BJ (cell line): ENCODE measurements at regions not wholly inside any gene's neighbourhood (a gene's known extent, or its start where the extent isn't known, plus 50 kb on each side); places are given as distances from the start of the nearest gene placed in this dataset.

ENCODE experiments used
- CTCF ChIA-PET: fragments of 350-600 bp; formaldehyde crosslinking; extraction: SDS; loops from one replicate; lab custom pipeline; 2021; ENCODE audit warnings: antibody characterized with exemption, inconsistent platforms; lab: Yijun Ruan, JAX
- POLR2A ChIA-PET: fragments of 300-600 bp; sonication (Branson Sonifier 250); formaldehyde crosslinking; extraction: SDS; loops from one replicate; lab custom pipeline; 2021; ENCODE audit warnings: antibody characterized with exemption; lab: Charles Lee
- DNase-seq: peaks from one replicate; pipeline ENCODE4 v3.0.0-alpha.2; 2011; ENCODE audit warnings: low read depth
- H3K27me3 ChIP-seq: 2 replicates; pipeline ENCODE4 v1.6.0; 2011; ENCODE audit warnings: low read length; ENCODE audit not compliant: control insufficient read depth, insufficient read depth
- H3K36me3 ChIP-seq: 2 replicates; pipeline ENCODE4 v1.5.1; 2011; ENCODE audit warnings: low read length; ENCODE audit not compliant: control insufficient read depth, insufficient read depth
- H3K4me3 ChIP-seq: 2 replicates; pipeline ENCODE4 v1.5.1; 2011; ENCODE audit warnings: low read depth, mild to moderate bottlenecking, control low read depth, low read length
- TF ChIP-seq, protein P1 (sequence below): IDR thresholded peaks from 2 replicates; pipeline ENCODE4 v1.5.1; 2011; ENCODE audit warnings: low read depth, mild to moderate bottlenecking, control low read depth, inconsistent platforms, low read length, moderate library complexity; ENCODE audit not compliant: insufficient read depth

- H3K4me3 ChIP-seq: no peak overlapping the region
- H3K27me3 ChIP-seq: peaks cover 21% of the 10 kb centered on the region
- TF ChIP-seq, protein P1, sequence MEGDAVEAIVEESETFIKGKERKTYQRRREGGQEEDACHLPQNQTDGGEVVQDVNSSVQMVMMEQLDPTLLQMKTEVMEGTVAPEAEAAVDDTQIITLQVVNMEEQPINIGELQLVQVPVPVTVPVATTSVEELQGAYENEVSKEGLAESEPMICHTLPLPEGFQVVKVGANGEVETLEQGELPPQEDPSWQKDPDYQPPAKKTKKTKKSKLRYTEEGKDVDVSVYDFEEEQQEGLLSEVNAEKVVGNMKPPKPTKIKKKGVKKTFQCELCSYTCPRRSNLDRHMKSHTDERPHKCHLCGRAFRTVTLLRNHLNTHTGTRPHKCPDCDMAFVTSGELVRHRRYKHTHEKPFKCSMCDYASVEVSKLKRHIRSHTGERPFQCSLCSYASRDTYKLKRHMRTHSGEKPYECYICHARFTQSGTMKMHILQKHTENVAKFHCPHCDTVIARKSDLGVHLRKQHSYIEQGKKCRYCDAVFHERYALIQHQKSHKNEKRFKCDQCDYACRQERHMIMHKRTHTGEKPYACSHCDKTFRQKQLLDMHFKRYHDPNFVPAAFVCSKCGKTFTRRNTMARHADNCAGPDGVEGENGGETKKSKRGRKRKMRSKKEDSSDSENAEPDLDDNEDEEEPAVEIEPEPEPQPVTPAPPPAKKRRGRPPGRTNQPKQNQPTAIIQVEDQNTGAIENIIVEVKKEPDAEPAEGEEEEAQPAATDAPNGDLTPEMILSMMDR: no peak
- POLR2A ChIA-PET: no interaction called here
- CTCF ChIA-PET: no interaction called here
- DNase-seq: no peak
- H3K36me3 ChIP-seq: no peaks in the 10 kb centered on the region
Observed at GRCh38 chr12:116650585-116651087, 87.2 kb downstream of the SPRING1 start.

DNA sequence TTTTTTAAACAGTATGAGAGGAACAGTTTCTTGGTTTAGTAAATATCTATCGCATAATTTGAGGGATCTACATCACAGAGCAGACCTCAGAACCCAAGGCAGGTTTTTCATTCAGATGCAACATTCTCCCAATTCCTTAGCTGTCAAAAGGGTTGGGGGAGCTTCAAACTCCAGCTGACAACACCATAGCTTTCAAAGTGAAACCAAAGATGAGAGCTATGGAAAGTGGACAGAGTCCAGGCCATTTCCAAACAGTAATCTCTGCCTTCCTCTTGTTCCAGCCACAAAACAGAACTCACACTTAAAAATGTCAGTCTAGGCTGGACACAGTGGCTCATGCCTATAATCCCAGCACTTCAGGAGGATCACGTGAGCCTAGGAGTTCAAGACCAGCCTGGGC lies 87.8 kb downstream of the SPRING1 start:
- no peak for DNase-seq
- ChIA-PET POLR2A (no interaction called here), CTCF (no interaction called here)
- H3K4me3 ChIP-seq: no peak overlapping the region
- peaks cover 17% of the 10 kb centered on the region for H3K27me3 ChIP-seq
- TF ChIP-seq, protein P1: no peak
- H3K36me3 ChIP-seq: no peaks in the 10 kb centered on the region

- CTCF ChIA-PET: no interaction called here
- TF ChIP-seq, protein P1: no peak
- POLR2A ChIA-PET: no interaction called here
- H3K4me3 ChIP-seq: no peak overlapping the region
- H3K27me3 ChIP-seq: peaks cover 14% of the 10 kb centered on the region
- H3K36me3 ChIP-seq: no peaks in the 10 kb centered on the region
- no peak for DNase-seq
Observed at GRCh38 chr12:116647813-116648212, 88.6 kb downstream of the MAP1LC3B2 start.

GRCh38 chr12:116646901-116647300 lies 87.7 kb downstream of the MAP1LC3B2 start:
- Histone ChIP-seq H3K36me3 (no peaks in the 10 kb centered on the region), H3K27me3 (peaks cover 12% of the 10 kb centered on the region), H3K4me3 (no peak overlapping the region)
- TF ChIP-seq, protein P1: no peak
- POLR2A ChIA-PET: no interaction called here
- no peak for DNase-seq
- CTCF ChIA-PET: no interaction called here

DNA sequence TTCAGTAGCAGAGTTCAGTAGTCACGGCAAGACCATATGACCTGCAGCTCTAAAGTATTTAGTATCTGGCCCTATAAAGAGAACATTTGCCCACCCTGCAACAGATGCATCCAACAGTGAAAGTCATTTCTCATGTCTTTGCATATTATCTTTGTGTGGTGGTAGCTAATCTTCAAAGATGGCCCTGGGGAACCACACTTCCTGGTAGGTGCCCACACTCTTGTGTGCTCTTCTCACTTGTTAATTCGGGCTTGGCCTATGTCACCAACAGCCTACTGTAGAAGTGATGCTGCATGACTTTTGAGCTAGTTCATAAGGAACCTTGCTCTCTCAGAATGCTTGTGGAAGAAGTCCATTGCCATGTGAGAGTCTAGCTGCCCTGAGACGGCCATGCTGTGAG lies 85.6 kb downstream of the MAP1LC3B2 start:
- CTCF ChIA-PET: no interaction called here
- POLR2A ChIA-PET: no interaction called here
- peaks cover 6% of the 10 kb centered on the region for H3K27me3 ChIP-seq
- no peaks in the 10 kb centered on the region for H3K36me3 ChIP-seq
- TF ChIP-seq, protein P1: no peak
- no peak for DNase-seq
- no peak overlapping the region for H3K4me3 ChIP-seq
